Mesenchymal stem cell (in vitro differentiated cells and primary cell): ENCODE measurements at regions not wholly inside any gene's neighbourhood (a gene's known extent, or its start where the extent isn't known, plus 50 kb on each side); places are given as distances from the start of the nearest gene placed in this dataset.

ENCODE experiments used
- DNase-seq: peaks from one replicate; pipeline ENCODE4 v3.0.0-alpha.2; 2013
- H2AFZ ChIP-seq: one replicate; pipeline ENCODE4 v1.6.1; 2013; ENCODE audit warnings: low read depth, mild to moderate bottlenecking, control low read depth, inconsistent platforms, low read length, moderate library complexity
- H2AK5ac ChIP-seq: 2 replicates; pipeline ENCODE4 v1.6.1; 2013; ENCODE audit warnings: low read length, moderate library complexity, mild to moderate bottlenecking, inconsistent platforms; ENCODE audit not compliant: severe bottlenecking
- H2BK120ac ChIP-seq: one replicate; pipeline ENCODE4 v1.6.1; 2013; ENCODE audit warnings: low read depth, mild to moderate bottlenecking, inconsistent platforms, low read length, moderate library complexity
- H2BK12ac ChIP-seq, 2 experiments: one replicate each; pipeline ENCODE4 v1.6.1; 2013; ENCODE audit warnings: inconsistent platforms in 2 of 2, low read length in 2 of 2, mild to moderate bottlenecking in 2 of 2, moderate library complexity in 2 of 2, control low read depth in 1 of 2
- H2BK15ac ChIP-seq: one replicate; pipeline ENCODE4 v1.6.1; 2013; ENCODE audit warnings: mild to moderate bottlenecking, low read depth, inconsistent platforms; ENCODE audit not compliant: poor library complexity, severe bottlenecking
- H2BK5ac ChIP-seq: 2 replicates; pipeline ENCODE4 v1.6.1; 2013; ENCODE audit warnings: low read depth, mild to moderate bottlenecking, low read length, control low read depth, inconsistent platforms; ENCODE audit not compliant: poor library complexity, severe bottlenecking
- H3K14ac ChIP-seq, 2 experiments: one replicate each; pipeline ENCODE4 v1.6.1; 2013; ENCODE audit warnings: inconsistent platforms in 2 of 2, low read length in 2 of 2, control low read depth in 1 of 2, mild to moderate bottlenecking in 1 of 2, moderate library complexity in 1 of 2
- H3K18ac ChIP-seq, 2 experiments: one replicate each; pipeline ENCODE4 v1.6.1; 2013; ENCODE audit warnings: inconsistent platforms in 2 of 2, low read length in 2 of 2, control low read depth in 1 of 2, low read depth in 1 of 2, mild to moderate bottlenecking in 1 of 2
- H3K23ac ChIP-seq, 2 experiments: one replicate each; pipeline ENCODE4 v1.6.1; 2013; ENCODE audit warnings: inconsistent platforms in 2 of 2, low read length in 2 of 2, mild to moderate bottlenecking in 2 of 2, moderate library complexity in 2 of 2, control low read depth in 1 of 2
- H3K27ac ChIP-seq: 2 replicates; pipeline ENCODE4 v1.5.1; 2013; ENCODE audit warnings: mild to moderate bottlenecking, moderate library complexity, low read length, control low read depth, inconsistent platforms; ENCODE audit not compliant: poor library complexity, severe bottlenecking
- H3K27me3 ChIP-seq, 2 experiments: 2 replicates each; pipeline versions ENCODE4 v1.6.1 to v1.7.0; 2013; ENCODE audit warnings: low read length in 2 of 2, mild to moderate bottlenecking in 2 of 2, moderate library complexity in 2 of 2, control low read depth in 1 of 2, inconsistent platforms in 1 of 2; ENCODE audit not compliant: control insufficient read depth in 1 of 2, insufficient read depth in 1 of 2
- H3K36me3 ChIP-seq, 2 experiments: 2 replicates each; pipeline versions ENCODE4 v1.6.1 to v1.7.0; 2013; ENCODE audit warnings: low read length in 2 of 2, control low read depth in 1 of 2, inconsistent platforms in 1 of 2, low read depth in 1 of 2, mild to moderate bottlenecking in 1 of 2; ENCODE audit not compliant: insufficient read depth in 2 of 2, control insufficient read depth in 1 of 2
- H3K4ac ChIP-seq, 2 experiments: one replicate each; pipeline ENCODE4 v1.6.1; 2013; ENCODE audit warnings: inconsistent platforms in 2 of 2, low read length in 2 of 2, mild to moderate bottlenecking in 2 of 2, moderate library complexity in 2 of 2, control low read depth in 1 of 2, low read depth in 1 of 2
- H3K4me1 ChIP-seq: 2 replicates; pipeline ENCODE4 v1.6.1; 2013; ENCODE audit warnings: low read depth, low read length, control low read depth; ENCODE audit not compliant: control insufficient read depth, insufficient read depth
- H3K4me2 ChIP-seq: 2 replicates; pipeline ENCODE4 v1.6.1; 2013; ENCODE audit warnings: low read length, mild to moderate bottlenecking, inconsistent platforms; ENCODE audit not compliant: poor library complexity, severe bottlenecking
- H3K4me3 ChIP-seq, 2 experiments: 2 replicates each; pipeline versions ENCODE4 v1.5.1 to v1.7.0; 2013; ENCODE audit warnings: low read length in 2 of 2, mild to moderate bottlenecking in 2 of 2, control low read depth in 1 of 2, low read depth in 1 of 2; ENCODE audit not compliant: insufficient read depth in 1 of 2
- H3K79me1 ChIP-seq: replicated peaks from 2 replicates; pipeline ENCODE4 v1.6.1; 2013; ENCODE audit warnings: mild to moderate bottlenecking, control low read depth, low read length, inconsistent platforms; ENCODE audit not compliant: poor library complexity, severe bottlenecking
- H3K9ac ChIP-seq: 2 replicates; pipeline ENCODE4 v1.7.0; 2013; ENCODE audit warnings: mild to moderate bottlenecking, low read length, moderate library complexity
- H3K9me3 ChIP-seq: 2 replicates; pipeline ENCODE4 v1.7.0; 2013; ENCODE audit warnings: mild to moderate bottlenecking, low read length; ENCODE audit not compliant: control insufficient read depth
- H4K8ac ChIP-seq: one replicate; pipeline ENCODE4 v1.6.1; 2013; ENCODE audit warnings: inconsistent platforms, mild to moderate bottlenecking, low read length, moderate library complexity
- H4K91ac ChIP-seq: one replicate; pipeline ENCODE4 v1.6.1; 2013; ENCODE audit warnings: mild to moderate bottlenecking, low read length, inconsistent platforms
- WGBS: methylation state at CpG from one replicate; pipeline ENCODE4 v1.1.7; 2013; ENCODE audit warnings: mixed read lengths; 5-methylcytosine and 5-hydroxymethylcytosine counted together

DNA sequence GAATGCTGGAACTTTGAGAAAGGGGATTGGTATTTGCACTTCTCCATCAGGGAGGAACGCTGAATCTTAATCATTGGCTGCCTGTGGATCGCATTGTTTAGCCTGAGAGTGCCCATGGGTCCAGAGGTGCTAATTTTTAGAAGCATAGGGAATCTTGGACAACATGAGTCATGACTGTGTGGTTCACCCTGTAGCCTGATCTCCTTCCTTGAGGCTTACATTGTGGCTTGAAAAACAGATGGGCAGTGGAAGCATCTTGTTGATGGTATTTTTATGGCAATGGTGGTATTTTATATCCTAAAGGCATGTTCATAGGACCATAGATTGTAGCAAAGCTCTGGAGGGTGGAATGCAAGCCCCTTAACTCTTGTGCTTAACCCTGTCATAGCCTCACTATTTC, 99.2 kb upstream of the DBX1 start:
- Histone ChIP-seq H2AK5ac (no peak overlapping the region), H2BK5ac (no peak overlapping the region), H2AFZ (no peak overlapping the region), H3K27ac (no peak overlapping the region), H3K18ac (no peak overlapping the region), H3K4me2 (no peak overlapping the region), H2BK15ac (no peak overlapping the region), H3K23ac (no peak overlapping the region), H3K4me3 (no peak overlapping the region), H4K8ac (no peak overlapping the region), H3K4ac (no peak overlapping the region), H3K27me3 (peaks cover 6 to 40% of the 10 kb centered on the region in 2 experiments), H2BK120ac (no peak overlapping the region), H3K9me3 (no peaks in the 10 kb centered on the region), H4K91ac (no peak overlapping the region), H3K9ac (no peak overlapping the region), H3K36me3 (no peaks in the 10 kb centered on the region), H3K79me1 (no peaks in the 10 kb centered on the region), H3K14ac (no peak overlapping the region), H3K4me1 (no peaks in the 10 kb centered on the region), H2BK12ac (no peak overlapping the region)
- DNase-seq, result no peak
- 63% methylated on average over 2 of the region's 2 CpGs for WGBS

DNA sequence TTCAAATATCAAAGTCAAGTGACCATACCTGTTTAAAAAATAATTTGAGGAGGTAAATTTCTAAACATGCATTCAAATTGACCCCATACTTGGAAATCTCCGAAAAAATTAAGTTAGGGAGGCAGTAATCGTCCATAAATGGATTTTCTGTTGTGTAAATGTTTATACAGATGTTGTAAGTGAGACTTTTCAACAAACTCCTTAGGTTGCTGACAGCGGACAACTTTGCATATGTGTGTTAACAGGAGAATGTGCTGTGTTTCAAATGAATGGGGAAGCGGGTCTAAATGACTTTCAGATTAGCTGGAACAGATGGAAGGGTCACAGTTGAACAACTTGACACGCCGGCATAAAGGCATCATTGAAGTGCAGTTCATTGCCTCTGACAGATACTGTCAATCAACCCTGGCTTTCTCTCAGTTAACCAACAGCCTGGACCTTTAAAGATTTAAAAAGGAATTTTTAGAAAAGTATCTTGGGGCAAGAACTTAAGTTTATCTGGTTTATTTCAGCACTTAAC, 98.2 kb upstream of the DBX1 start:
- H2BK5ac ChIP-seq, result no peak overlapping the region
- H3K4ac ChIP-seq, result no peak overlapping the region
- WGBS, result 80% methylated on average over 6 of the region's 6 CpGs
- peaks cover 7 to 46% of the 10 kb centered on the region in 2 experiments for H3K27me3 ChIP-seq
- H2BK15ac ChIP-seq, result no peak overlapping the region
- H4K91ac ChIP-seq, result no peak overlapping the region
- no peak overlapping the region for H3K14ac ChIP-seq
- H2AFZ ChIP-seq, result no peak overlapping the region
- H2BK120ac ChIP-seq, result no peak overlapping the region
- H3K18ac ChIP-seq, result no peak overlapping the region
- H4K8ac ChIP-seq, result no peak overlapping the region
- no peak overlapping the region for H2AK5ac ChIP-seq
- no peaks in the 10 kb centered on the region for H3K9me3 ChIP-seq
- no peak overlapping the region for H3K23ac ChIP-seq
- H3K9ac ChIP-seq, result no peak overlapping the region
- no peak overlapping the region for H3K27ac ChIP-seq
- H2BK12ac ChIP-seq, result no peak overlapping the region
- no peak overlapping the region for H3K4me3 ChIP-seq
- H3K4me2 ChIP-seq, result no peak overlapping the region
- no peaks in the 10 kb centered on the region for H3K79me1 ChIP-seq
- H3K4me1 ChIP-seq, result no peaks in the 10 kb centered on the region
- no peak for DNase-seq
- no peaks in the 10 kb centered on the region for H3K36me3 ChIP-seq

DNA sequence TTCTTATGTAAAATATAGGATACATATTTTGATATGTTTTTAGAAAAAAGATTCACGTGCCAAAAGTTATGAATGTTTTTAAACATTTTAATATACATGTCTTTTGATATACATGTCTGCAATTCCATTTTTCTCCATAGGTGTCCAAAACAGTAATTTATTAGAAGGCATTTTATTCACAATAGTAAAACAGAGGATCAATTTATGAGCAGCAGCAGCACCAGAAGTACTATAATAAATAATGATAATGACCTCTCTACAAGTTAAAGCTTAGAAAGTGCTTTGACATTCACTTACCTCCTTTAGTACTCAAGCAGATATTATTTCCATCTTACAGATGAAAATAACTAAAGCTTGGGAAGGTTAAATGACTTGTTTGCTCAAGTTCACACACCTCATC, 96.7 kb upstream of the DBX1 start:
- H3K14ac ChIP-seq, result no peak overlapping the region
- no peak overlapping the region for H2BK12ac ChIP-seq
- no peak overlapping the region for H2AFZ ChIP-seq
- no CpG with 5 or more reads among the region's 1 CpG for WGBS
- no peaks in the 10 kb centered on the region for H3K79me1 ChIP-seq
- no peak overlapping the region for H2AK5ac ChIP-seq
- no peak overlapping the region for H2BK15ac ChIP-seq
- no peak overlapping the region for H4K8ac ChIP-seq
- H3K9me3 ChIP-seq, result no peaks in the 10 kb centered on the region
- no peak overlapping the region for H3K18ac ChIP-seq
- DNase-seq, result no peak
- no peak overlapping the region for H3K9ac ChIP-seq
- no peak overlapping the region for H2BK5ac ChIP-seq
- no peak overlapping the region for H3K27ac ChIP-seq
- no peaks in the 10 kb centered on the region for H3K36me3 ChIP-seq
- H3K4me1 ChIP-seq, result no peaks in the 10 kb centered on the region
- H2BK120ac ChIP-seq, result no peak overlapping the region
- H3K4me3 ChIP-seq, result no peak overlapping the region
- no peak overlapping the region for H3K23ac ChIP-seq
- H4K91ac ChIP-seq, result no peak overlapping the region
- no peak overlapping the region for H3K4me2 ChIP-seq
- H3K27me3 ChIP-seq, result peaks cover 7 to 47% of the 10 kb centered on the region in 2 experiments
- H3K4ac ChIP-seq, result no peak overlapping the region

DNA sequence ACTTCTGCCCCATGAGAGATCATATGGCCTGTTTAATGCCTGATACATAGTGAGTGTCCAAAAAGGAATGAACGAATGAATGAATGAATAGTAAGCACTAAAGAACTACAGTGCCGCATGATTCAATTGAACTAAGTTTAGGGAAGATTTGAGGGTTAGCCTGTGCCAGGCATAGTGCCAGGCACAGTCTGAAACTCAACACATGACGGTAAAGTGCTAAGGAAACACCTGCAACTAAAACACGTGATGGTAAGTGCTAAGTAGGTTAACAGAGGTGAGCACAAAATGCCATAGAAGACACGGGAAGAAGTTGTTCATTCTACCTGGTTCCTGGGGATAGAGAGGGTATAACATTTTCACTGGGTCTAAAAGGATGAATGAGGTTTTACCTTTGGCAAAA, 93.5 kb upstream of the DBX1 start:
- H3K36me3 ChIP-seq, result no peaks in the 10 kb centered on the region
- no peaks in the 10 kb centered on the region for H3K9me3 ChIP-seq
- H2BK12ac ChIP-seq, result no peak overlapping the region
- H4K91ac ChIP-seq, result no peak overlapping the region
- no peaks in the 10 kb centered on the region for H3K4me1 ChIP-seq
- H2BK5ac ChIP-seq, result no peak overlapping the region
- H3K9ac ChIP-seq, result no peak overlapping the region
- DNase-seq, result no peak
- H3K79me1 ChIP-seq, result no peaks in the 10 kb centered on the region
- no peak overlapping the region for H2AK5ac ChIP-seq
- no peak overlapping the region for H2BK15ac ChIP-seq
- H3K4ac ChIP-seq, result no peak overlapping the region
- H3K4me2 ChIP-seq, result no peak overlapping the region
- peaks cover 17 to 55% of the 10 kb centered on the region in 2 experiments for H3K27me3 ChIP-seq
- H2BK120ac ChIP-seq, result no peak overlapping the region
- H3K27ac ChIP-seq, result no peak overlapping the region
- WGBS, result 77% methylated on average over 5 of the region's 5 CpGs
- no peak overlapping the region for H3K14ac ChIP-seq
- H3K18ac ChIP-seq, result no peak overlapping the region
- H2AFZ ChIP-seq, result no peak overlapping the region
- no peak overlapping the region for H4K8ac ChIP-seq
- H3K23ac ChIP-seq, result no peak overlapping the region
- no peak overlapping the region for H3K4me3 ChIP-seq
